ENCODE measurements at regions not wholly inside any gene's neighbourhood (a gene's known extent, or its start where the extent isn't known, plus 50 kb on each side); places are given as distances from the start of the nearest gene placed in this dataset.

DNA sequence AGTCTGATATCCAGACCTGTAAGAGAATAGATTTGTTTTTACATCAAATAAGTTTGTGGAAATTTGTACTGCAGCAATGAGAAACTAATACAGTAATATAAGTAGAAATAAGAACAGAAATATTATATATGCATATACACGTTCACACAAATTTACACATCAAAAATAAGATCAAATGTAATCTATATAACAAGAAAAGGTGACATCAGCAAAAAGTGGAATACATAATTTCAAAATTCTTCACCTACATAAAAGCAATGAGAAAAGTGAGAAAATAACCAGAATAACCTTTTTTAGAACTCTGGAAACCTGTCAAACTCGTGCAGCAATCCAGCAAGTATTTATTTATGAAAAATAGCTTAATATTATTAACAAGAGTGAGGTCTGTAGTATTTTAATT is 1124.6 kb upstream of the ATXN7L3B start:
- no peaks in the 10 kb centered on the region for H3K79me2 ChIP-seq (ENCODE audit: control insufficient read depth, insufficient read depth, low read length)
- H3K4me3 ChIP-seq (ENCODE audit: control extremely low read depth in 1 of 5, extremely low read depth in 1 of 5, insufficient read depth in 1 of 5, low read depth in 2 of 5, low read length in 4 of 5): no peak overlapping the region
- Mint-ChIP-seq H3K4me1 (no peaks in the 10 kb centered on the region), H3K27me3 (no peaks in the 10 kb centered on the region), H3K4me3 (no peak overlapping the region), H3K9me3 (ENCODE audit: insufficient read depth) (peaks cover 14% of the 10 kb centered on the region), H3K27ac (no peak overlapping the region)
- no CpG with 5 or more reads among the region's 2 CpGs for WGBS (ENCODE audit: insufficient coverage)
- H3K27me3 ChIP-seq (replicated peaks in 1 of 4; ENCODE audit: control extremely low read depth in 1 of 4, control insufficient read depth in 3 of 4, insufficient read depth in 4 of 4, low read length in 3 of 4): no peaks in the 10 kb centered on the region
- CTCF ChIA-PET: no interaction called here
- H4K20me1 ChIP-seq (ENCODE audit: control insufficient read depth, insufficient read depth, low read length, poor library complexity, severe bottlenecking): no peaks in the 10 kb centered on the region
- no peak overlapping the region for H2AFZ ChIP-seq (ENCODE audit: insufficient read depth, low read depth, low read length, poor library complexity, severe bottlenecking)
- POLR2A ChIA-PET: no interaction called here
- H3K4me1 ChIP-seq (ENCODE audit: control insufficient read depth in 2 of 2, insufficient read depth in 2 of 2, low read length in 2 of 2): no peaks in the 10 kb centered on the region
- no peaks in the 10 kb centered on the region for H3K36me3 ChIP-seq (replicated peaks in 1 of 2; ENCODE audit: control extremely low read depth in 1 of 2, control insufficient read depth in 1 of 2, extremely low read depth in 1 of 2, insufficient read depth in 2 of 2, low read length in 1 of 2)
- peaks cover 0 to 11% (median 9%) of the 10 kb centered on the region in 3 donors for H3K9me3 ChIP-seq (ENCODE audit: control extremely low read depth in 1 of 3, control insufficient read depth in 2 of 3, insufficient read depth in 1 of 3, low read length in 2 of 3)
- DNase-seq (no peak), ATAC-seq (ENCODE audit: low read depth) (no peak)
- intact Hi-C loops (cut with micrococcal nuclease): no loop called here
- H3K4me2 ChIP-seq (replicated peaks; ENCODE audit: low read depth, low read length, poor library complexity, severe bottlenecking): no peak overlapping the region
- H3K9ac ChIP-seq (ENCODE audit: low read length): no peak overlapping the region
- TF ChIP-seq, protein P1, sequence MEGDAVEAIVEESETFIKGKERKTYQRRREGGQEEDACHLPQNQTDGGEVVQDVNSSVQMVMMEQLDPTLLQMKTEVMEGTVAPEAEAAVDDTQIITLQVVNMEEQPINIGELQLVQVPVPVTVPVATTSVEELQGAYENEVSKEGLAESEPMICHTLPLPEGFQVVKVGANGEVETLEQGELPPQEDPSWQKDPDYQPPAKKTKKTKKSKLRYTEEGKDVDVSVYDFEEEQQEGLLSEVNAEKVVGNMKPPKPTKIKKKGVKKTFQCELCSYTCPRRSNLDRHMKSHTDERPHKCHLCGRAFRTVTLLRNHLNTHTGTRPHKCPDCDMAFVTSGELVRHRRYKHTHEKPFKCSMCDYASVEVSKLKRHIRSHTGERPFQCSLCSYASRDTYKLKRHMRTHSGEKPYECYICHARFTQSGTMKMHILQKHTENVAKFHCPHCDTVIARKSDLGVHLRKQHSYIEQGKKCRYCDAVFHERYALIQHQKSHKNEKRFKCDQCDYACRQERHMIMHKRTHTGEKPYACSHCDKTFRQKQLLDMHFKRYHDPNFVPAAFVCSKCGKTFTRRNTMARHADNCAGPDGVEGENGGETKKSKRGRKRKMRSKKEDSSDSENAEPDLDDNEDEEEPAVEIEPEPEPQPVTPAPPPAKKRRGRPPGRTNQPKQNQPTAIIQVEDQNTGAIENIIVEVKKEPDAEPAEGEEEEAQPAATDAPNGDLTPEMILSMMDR (IDR thresholded peaks at IDR 0.05): no peak
- TF ChIP-seq EZH2 (IDR thresholded peaks at IDR 0.05; ENCODE audit: borderline replicate concordance, insufficient read depth, low read depth, low read length, poor library complexity, severe bottlenecking): no peak
- H3K27ac ChIP-seq (ENCODE audit: low read length in 2 of 2): no peak overlapping the region

DNA sequence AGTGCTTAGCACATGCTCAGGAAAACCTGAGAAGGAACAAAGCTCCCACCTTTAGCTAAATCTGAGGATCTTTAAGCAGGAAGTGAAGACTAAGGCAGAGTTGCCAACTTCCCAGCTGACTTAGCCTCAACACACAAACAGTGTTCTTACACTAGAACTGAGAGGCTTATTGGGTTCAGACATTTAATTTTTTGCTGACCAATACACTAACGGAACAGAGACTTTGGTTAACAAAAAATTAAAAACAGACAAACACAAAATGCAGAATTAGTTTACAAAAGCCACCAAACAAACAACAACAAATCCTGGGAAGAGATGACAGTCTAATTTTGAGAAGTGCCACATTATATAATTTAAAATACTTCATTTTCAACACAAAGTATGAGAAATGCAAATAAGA is 1123.7 kb upstream of the ATXN7L3B start:
- no peak overlapping the region for H3K27ac ChIP-seq (ENCODE audit: low read length in 2 of 2)
- ChIA-PET POLR2A (no interaction called here), CTCF (no interaction called here)
- no peaks in the 10 kb centered on the region for H3K4me1 Mint-ChIP-seq
- no peak for ATAC-seq (ENCODE audit: low read depth)
- DNase-seq: no peak
- H3K4me3 Mint-ChIP-seq: no peak overlapping the region
- no peaks in the 10 kb centered on the region for H3K4me1 ChIP-seq (ENCODE audit: control insufficient read depth in 2 of 2, insufficient read depth in 2 of 2, low read length in 2 of 2)
- no peaks in the 10 kb centered on the region for H3K27me3 Mint-ChIP-seq
- TF ChIP-seq, protein P1 (IDR thresholded peaks at IDR 0.05): no peak
- no peak for TF ChIP-seq EZH2 (IDR thresholded peaks at IDR 0.05; ENCODE audit: borderline replicate concordance, insufficient read depth, low read depth, low read length, poor library complexity, severe bottlenecking)
- no CpG with 5 or more reads among the region's 1 CpG for WGBS (ENCODE audit: insufficient coverage)
- H3K27me3 ChIP-seq (replicated peaks in 1 of 4; ENCODE audit: control extremely low read depth in 1 of 4, control insufficient read depth in 3 of 4, insufficient read depth in 4 of 4, low read length in 3 of 4): no peaks in the 10 kb centered on the region
- no peak overlapping the region for H3K9ac ChIP-seq (ENCODE audit: low read length)
- no peaks in the 10 kb centered on the region for H4K20me1 ChIP-seq (ENCODE audit: control insufficient read depth, insufficient read depth, low read length, poor library complexity, severe bottlenecking)
- no peaks in the 10 kb centered on the region for H3K79me2 ChIP-seq (ENCODE audit: control insufficient read depth, insufficient read depth, low read length)
- H3K4me2 ChIP-seq (replicated peaks; ENCODE audit: low read depth, low read length, poor library complexity, severe bottlenecking): no peak overlapping the region
- no peaks in the 10 kb centered on the region for H3K36me3 ChIP-seq (replicated peaks in 1 of 2; ENCODE audit: control extremely low read depth in 1 of 2, control insufficient read depth in 1 of 2, extremely low read depth in 1 of 2, insufficient read depth in 2 of 2, low read length in 1 of 2)
- no peak overlapping the region for H2AFZ ChIP-seq (ENCODE audit: insufficient read depth, low read depth, low read length, poor library complexity, severe bottlenecking)
- peaks cover 0 to 11% (median 9%) of the 10 kb centered on the region in 3 donors for H3K9me3 ChIP-seq (ENCODE audit: control extremely low read depth in 1 of 3, control insufficient read depth in 2 of 3, insufficient read depth in 1 of 3, low read length in 2 of 3)
- no peak overlapping the region for H3K27ac Mint-ChIP-seq
- H3K9me3 Mint-ChIP-seq (ENCODE audit: insufficient read depth): peaks cover 14% of the 10 kb centered on the region
- H3K4me3 ChIP-seq (ENCODE audit: control extremely low read depth in 1 of 5, extremely low read depth in 1 of 5, insufficient read depth in 1 of 5, low read depth in 2 of 5, low read length in 4 of 5): no peak overlapping the region
- intact Hi-C loops (cut with micrococcal nuclease): no loop called here

Data from B cell (primary cell).